Endodermal cell (in vitro differentiated cells): ENCODE measurements at regions not wholly inside any gene's neighbourhood (a gene's known extent, or its start where the extent isn't known, plus 50 kb on each side); places are given as distances from the start of the nearest gene placed in this dataset.

Source experiments
- DNase-seq: peaks from one replicate; pipeline ENCODE4 v3.0.0-alpha.2; 2017
- H3K27ac ChIP-seq: 2 replicates; pipeline ENCODE4 v1.5.1; 2013; ENCODE audit warnings: mild to moderate bottlenecking, low read depth, low read length, moderate library complexity
- H3K27me3 ChIP-seq: 2 replicates; pipeline ENCODE4 v1.6.1; 2013; ENCODE audit warnings: mild to moderate bottlenecking, low read length, moderate library complexity; ENCODE audit not compliant: insufficient read depth, control insufficient read depth, poor library complexity, severe bottlenecking
- H3K36me3 ChIP-seq: 2 replicates; pipeline ENCODE4 v1.7.0; 2013; ENCODE audit warnings: mild to moderate bottlenecking, low read length, moderate library complexity; ENCODE audit not compliant: control insufficient read depth, insufficient read depth
- H3K4me1 ChIP-seq: one replicate; pipeline ENCODE4 v1.7.0; 2013; ENCODE audit warnings: low read length; ENCODE audit not compliant: control insufficient read depth, insufficient read depth
- H3K4me3 ChIP-seq: 2 replicates; pipeline ENCODE4 v1.5.1; 2013; ENCODE audit warnings: mild to moderate bottlenecking, low read length, moderate library complexity
- H3K9ac ChIP-seq: 2 replicates; pipeline ENCODE4 v1.6.1; 2013; ENCODE audit warnings: mild to moderate bottlenecking, low read length, moderate library complexity; ENCODE audit not compliant: poor library complexity, severe bottlenecking; ENCODE audit errors: extremely low read depth
- H3K9me3 ChIP-seq: 2 replicates; pipeline ENCODE4 v1.6.1; 2013; ENCODE audit warnings: mild to moderate bottlenecking, low read length, moderate library complexity; ENCODE audit not compliant: control insufficient read depth
- H3K27ac Mint-ChIP-seq: 2 replicates; pipeline ENCODE4 v1.8.0; 2020; ENCODE audit warnings: mixed read lengths
- H3K27me3 Mint-ChIP-seq: 2 replicates; pipeline ENCODE4 v1.8.0; 2021; ENCODE audit warnings: mild to moderate bottlenecking, mixed read lengths; ENCODE audit not compliant: insufficient read depth
- H3K36me3 Mint-ChIP-seq: 2 replicates; pipeline ENCODE4 v1.8.0; 2020; ENCODE audit warnings: low read depth, mixed read lengths
- H3K4me1 Mint-ChIP-seq: 2 replicates; pipeline ENCODE4 v1.8.0; 2020; ENCODE audit warnings: mixed read lengths
- H3K4me3 Mint-ChIP-seq: 2 replicates; pipeline ENCODE4 v1.8.0; 2020; ENCODE audit warnings: mild to moderate bottlenecking, moderate library complexity, mixed read lengths
- H3K9me3 Mint-ChIP-seq: 2 replicates; pipeline ENCODE4 v1.8.0; 2020; ENCODE audit warnings: mild to moderate bottlenecking, mixed read lengths
- WGBS, 2 experiments: methylation state at CpG; one replicate each; pipeline versions ENCODE4 v1.1.5 to v1.1.7; 2013; ENCODE audit warnings: missing lambda C conversion rate in 2 of 2, mixed read lengths in 1 of 2; ENCODE audit not compliant: insufficient coverage in 1 of 2, insufficient read length in 1 of 2; 5-methylcytosine and 5-hydroxymethylcytosine counted together
- TF ChIP-seq, protein P1 (sequence below): fragments of 200-600 bp; sonication (generic); conservative IDR thresholded peaks from 2 replicates; pipeline ENCODE4 v1.5.0; 2021; ENCODE audit warnings: antibody characterized with exemption, mild to moderate bottlenecking

DNA sequence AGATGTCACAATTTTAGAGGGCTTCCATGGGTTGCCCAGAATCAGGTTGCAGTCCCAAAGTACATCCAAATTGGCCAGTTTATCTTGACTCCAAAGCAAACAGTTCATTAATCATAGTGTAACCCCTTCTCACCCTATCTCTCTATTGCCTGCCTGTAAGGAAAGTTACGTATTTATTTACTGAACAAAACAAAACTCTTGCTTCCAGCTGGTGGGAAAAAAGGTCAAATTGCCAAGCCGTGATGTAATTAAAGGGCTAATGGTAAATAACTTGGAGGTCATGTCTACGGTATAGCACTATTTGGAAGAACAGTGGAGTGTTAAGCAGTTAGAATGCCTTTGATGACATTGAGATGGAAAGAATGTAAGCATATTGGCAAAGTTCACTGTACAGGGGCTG, 214.0 kb downstream of the DLEU7 start:
- Histone ChIP-seq H3K9me3 (no peaks in the 10 kb centered on the region), H3K4me1 (no peaks in the 10 kb centered on the region), H3K36me3 (no peaks in the 10 kb centered on the region), H3K27me3 (no peaks in the 10 kb centered on the region), H3K9ac (no peak overlapping the region), H3K27ac (no peak overlapping the region), H3K4me3 (no peak overlapping the region)
- no peak overlapping the region for H3K4me3 Mint-ChIP-seq
- H3K4me1 Mint-ChIP-seq = no peaks in the 10 kb centered on the region
- TF ChIP-seq, protein P1, sequence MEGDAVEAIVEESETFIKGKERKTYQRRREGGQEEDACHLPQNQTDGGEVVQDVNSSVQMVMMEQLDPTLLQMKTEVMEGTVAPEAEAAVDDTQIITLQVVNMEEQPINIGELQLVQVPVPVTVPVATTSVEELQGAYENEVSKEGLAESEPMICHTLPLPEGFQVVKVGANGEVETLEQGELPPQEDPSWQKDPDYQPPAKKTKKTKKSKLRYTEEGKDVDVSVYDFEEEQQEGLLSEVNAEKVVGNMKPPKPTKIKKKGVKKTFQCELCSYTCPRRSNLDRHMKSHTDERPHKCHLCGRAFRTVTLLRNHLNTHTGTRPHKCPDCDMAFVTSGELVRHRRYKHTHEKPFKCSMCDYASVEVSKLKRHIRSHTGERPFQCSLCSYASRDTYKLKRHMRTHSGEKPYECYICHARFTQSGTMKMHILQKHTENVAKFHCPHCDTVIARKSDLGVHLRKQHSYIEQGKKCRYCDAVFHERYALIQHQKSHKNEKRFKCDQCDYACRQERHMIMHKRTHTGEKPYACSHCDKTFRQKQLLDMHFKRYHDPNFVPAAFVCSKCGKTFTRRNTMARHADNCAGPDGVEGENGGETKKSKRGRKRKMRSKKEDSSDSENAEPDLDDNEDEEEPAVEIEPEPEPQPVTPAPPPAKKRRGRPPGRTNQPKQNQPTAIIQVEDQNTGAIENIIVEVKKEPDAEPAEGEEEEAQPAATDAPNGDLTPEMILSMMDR = no peak
- WGBS, 2 experiments = 66 to 92% methylated on average over 2 to 3 of the region's 3 CpGs
- no peaks in the 10 kb centered on the region for H3K9me3 Mint-ChIP-seq
- H3K36me3 Mint-ChIP-seq = no peaks in the 10 kb centered on the region
- no peak for DNase-seq
- no peak overlapping the region for H3K27ac Mint-ChIP-seq
- H3K27me3 Mint-ChIP-seq = peaks cover 6% of the 10 kb centered on the region

DNA sequence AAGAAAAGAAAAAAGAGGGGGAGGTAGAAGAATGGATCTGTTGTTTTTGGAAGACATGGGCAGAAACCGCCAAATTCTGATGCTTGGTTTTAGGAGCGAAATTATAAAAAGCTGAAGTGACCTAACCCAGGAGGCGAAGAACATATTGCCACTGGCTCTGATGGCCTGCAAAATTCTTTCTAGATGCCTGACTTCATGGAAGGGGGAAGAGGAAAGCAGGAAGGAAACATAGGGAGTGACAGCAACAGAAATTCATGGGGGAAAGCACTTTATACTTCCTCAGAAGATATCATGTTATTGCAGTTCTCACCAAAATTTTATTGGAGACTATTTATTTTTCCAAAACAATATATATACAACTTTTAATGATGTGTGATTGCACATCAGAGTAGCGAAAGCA, 213.5 kb downstream of the DLEU7 start:
- H3K4me3 Mint-ChIP-seq = no peak overlapping the region
- H3K9me3 Mint-ChIP-seq = no peaks in the 10 kb centered on the region
- Histone ChIP-seq H3K4me1 (no peaks in the 10 kb centered on the region), H3K9ac (no peak overlapping the region), H3K27me3 (no peaks in the 10 kb centered on the region), H3K4me3 (no peak overlapping the region), H3K27ac (no peak overlapping the region), H3K36me3 (no peaks in the 10 kb centered on the region), H3K9me3 (no peaks in the 10 kb centered on the region)
- H3K27ac Mint-ChIP-seq = no peak overlapping the region
- no peaks in the 10 kb centered on the region for H3K36me3 Mint-ChIP-seq
- H3K27me3 Mint-ChIP-seq = peaks cover 6% of the 10 kb centered on the region
- TF ChIP-seq, protein P1 = no peak
- DNase-seq = no peak
- H3K4me1 Mint-ChIP-seq = no peaks in the 10 kb centered on the region
- 92 to 94% methylated on average over 3 to 4 of the region's 4 CpGs for WGBS, 2 experiments

DNA sequence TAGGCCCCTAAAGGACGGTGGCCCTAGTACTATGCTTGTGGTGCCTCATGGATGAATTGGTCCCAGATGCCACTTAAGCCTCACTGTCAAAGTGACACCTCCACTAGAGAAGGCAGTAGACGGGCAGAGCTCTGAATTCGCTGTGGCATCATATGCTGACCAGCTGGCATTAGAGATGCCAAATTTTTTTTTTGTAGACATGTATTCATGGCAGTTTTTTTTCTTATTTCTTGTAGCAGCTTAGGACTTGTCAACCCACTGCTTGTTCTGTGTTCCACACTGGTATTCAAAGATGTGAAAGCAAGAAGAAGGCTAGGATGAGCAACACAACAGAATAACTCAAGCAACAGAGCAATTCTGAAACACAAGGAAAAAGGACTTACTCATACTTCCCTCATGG, 212.5 kb downstream of the DLEU7 start:
- no peak overlapping the region for H3K9ac ChIP-seq
- DNase-seq = no peak
- H3K4me1 ChIP-seq = no peaks in the 10 kb centered on the region
- Mint-ChIP-seq H3K4me1 (peaks cover 6% of the 10 kb centered on the region), H3K27ac (no peak overlapping the region), H3K27me3 (peaks cover 6% of the 10 kb centered on the region), H3K4me3 (no peak overlapping the region), H3K36me3 (no peaks in the 10 kb centered on the region), H3K9me3 (no peaks in the 10 kb centered on the region)
- WGBS, 2 experiments = 93 to 94% methylated on average over 2 to 3 of the region's 3 CpGs
- TF ChIP-seq, protein P1 = no peak
- no peaks in the 10 kb centered on the region for H3K9me3 ChIP-seq
- H3K27ac ChIP-seq = no peak overlapping the region
- no peaks in the 10 kb centered on the region for H3K36me3 ChIP-seq
- no peaks in the 10 kb centered on the region for H3K27me3 ChIP-seq
- H3K4me3 ChIP-seq = no peak overlapping the region
